Prostate gland (tissue), 2 donors: ENCODE measurements at regions not wholly inside any gene's neighbourhood (a gene's known extent, or its start where the extent isn't known, plus 50 kb on each side); places are given as distances from the start of the nearest gene placed in this dataset.
"Not testable (repeated sequence)": the region's sequence is repeated elsewhere in the genome, so short reads cannot be mapped to it uniquely, and the experiment has no call there.

Experiments used
- DNase-seq: peaks from one replicate; pipeline ENCODE4 v3.0.0-alpha.2; 2019; ENCODE audit warnings: low spot score
- H3K27ac ChIP-seq, 2 donors: fragments of 200-600 bp; sonication (generic); 2 replicates each; pipeline ENCODE4 v1.5.1; 2017 to 2019
- H3K27me3 ChIP-seq: fragments of 200-600 bp; sonication (generic); replicated peaks from 2 replicates; pipeline ENCODE4 v1.5.1; 2019; ENCODE audit not compliant: insufficient read depth
- H3K36me3 ChIP-seq, 2 donors: fragments of 200-600 bp; sonication (generic); 1 replicate in 1 of 2; 2 replicates in 1 of 2; pipeline versions ENCODE4 v1.5.1 to v1.8.1; 2017 to 2019
- H3K4me1 ChIP-seq: fragments of 200-600 bp; sonication (generic); replicated peaks from 2 replicates; pipeline ENCODE4 v1.5.1; 2019
- H3K4me3 ChIP-seq, 2 donors: fragments of 200-600 bp; sonication (generic); 2 replicates each; pipeline ENCODE4 v1.5.1; 2017 to 2019
- H3K9me3 ChIP-seq: fragments of 200-600 bp; sonication (generic); 2 replicates; pipeline ENCODE4 v1.5.1; 2017
- CTCF ChIP-seq, 4 experiments: fragments of 200-600 bp in 2 of 4; fragments of 450-650 bp in 2 of 4; sonication (generic) in 2 of 4; IDR thresholded peaks; 1 replicate in 3 of 4; 2 replicates in 1 of 4; pipeline ENCODE4 v1.5.1; 2016 to 2019; ENCODE audit warnings: antibody characterized with exemption in 4 of 4, mild to moderate bottlenecking in 2 of 4, moderate library complexity in 2 of 4
- POLR2A ChIP-seq: fragments of 450-650 bp; IDR thresholded peaks from one replicate; pipeline ENCODE4 v1.6.1; 2016; ENCODE audit warnings: antibody characterized with exemption, mild to moderate bottlenecking
- POLR2AphosphoS5 ChIP-seq: sonication (generic); formaldehyde crosslinking; IDR thresholded peaks from one replicate; pipeline ENCODE4 v1.6.1; 2017; ENCODE audit warnings: antibody characterized with exemption
- WGBS: methylation state at CpG from one replicate; pipeline ENCODE4 v1.1.5; 2018; 5-methylcytosine and 5-hydroxymethylcytosine counted together
- intact Hi-C: fragments of 100-400 bp; cut with DNase I; formaldehyde crosslinking; loops from one replicate; pipeline ENCODE4 v1.14.2; 2022

GRCh38 chr6:144378437-144378836, 93.3 kb downstream of the UTRN start:
- Histone ChIP-seq H3K27ac (no peak overlapping the region), H3K9me3 (no peaks in the 10 kb centered on the region), H3K4me3 (no peak overlapping the region), H3K4me1 (no peaks in the 10 kb centered on the region), H3K27me3 (no peaks in the 10 kb centered on the region), H3K36me3 (no peaks in the 10 kb centered on the region)
- WGBS: 61% methylated on average over 4 of the region's 4 CpGs
- intact Hi-C loops: loop anchor here (10.0 kb wide), 1 partner anchor 94 kb away; the partner anchor contains the start of gene UTRN
- TF ChIP-seq POLR2A: no peak
- TF ChIP-seq CTCF (IDR thresholded peaks at IDR 0.05): no peak
- TF ChIP-seq POLR2AphosphoS5: no peak
- DNase-seq: no peak

- no peak overlapping the region for H3K27ac ChIP-seq
- H3K9me3 ChIP-seq: no peaks in the 10 kb centered on the region
- 94% methylated on average over 7 of the region's 7 CpGs for WGBS
- no peak for TF ChIP-seq POLR2A
- TF ChIP-seq POLR2AphosphoS5: no peak
- TF ChIP-seq CTCF (IDR thresholded peaks at IDR 0.05): no peak
- H3K4me1 ChIP-seq: no peaks in the 10 kb centered on the region
- H3K27me3 ChIP-seq: no peaks in the 10 kb centered on the region
- DNase-seq: no peak
- intact Hi-C loops: loop anchor here (10.0 kb wide), 1 partner anchor 95 kb away; the partner anchor contains the start of gene UTRN
- H3K4me3 ChIP-seq: no peak overlapping the region
- no peaks in the 10 kb centered on the region for H3K36me3 ChIP-seq
Observed at GRCh38 chr6:144379356-144379755, 94.2 kb downstream of the UTRN start.

DNA sequence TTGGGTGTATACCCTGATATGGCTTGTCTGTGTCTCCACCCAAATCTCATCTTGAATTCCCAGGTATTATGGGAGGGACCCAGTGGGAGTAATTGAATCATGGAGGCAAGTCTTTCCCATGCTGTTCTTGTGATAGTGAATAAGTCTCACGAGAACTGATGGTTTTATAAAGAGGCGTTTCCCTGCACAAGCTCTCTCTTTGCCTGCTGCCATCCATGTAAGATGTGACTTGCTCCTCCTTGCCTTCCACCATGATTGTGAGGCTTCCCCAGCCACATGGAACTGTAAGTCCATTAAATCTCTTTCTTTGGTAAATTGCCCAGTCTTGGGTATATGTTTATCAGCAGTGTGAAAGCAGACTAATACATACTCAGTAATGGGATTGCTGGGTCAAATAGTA, 96.4 kb downstream of the UTRN start:
- H3K27ac ChIP-seq, H3K27me3 ChIP-seq, H3K36me3 ChIP-seq, H3K9me3 ChIP-seq, intact Hi-C loops, DNase-seq, H3K4me1 ChIP-seq, H3K4me3 ChIP-seq: not testable (repeated sequence)
- WGBS: 100% methylated on average over 2 of the region's 2 CpGs

GRCh38 chr6:144383336-144383735, 98.2 kb downstream of the UTRN start:
- no peaks in the 10 kb centered on the region for H3K9me3 ChIP-seq
- TF ChIP-seq CTCF (IDR thresholded peaks at IDR 0.05) (no peak), POLR2A (no peak), POLR2AphosphoS5 (no peak)
- H3K27me3 ChIP-seq: no peaks in the 10 kb centered on the region
- H3K4me1 ChIP-seq: no peaks in the 10 kb centered on the region
- DNase-seq: no peak
- H3K27ac ChIP-seq: no peak overlapping the region
- no peaks in the 10 kb centered on the region for H3K36me3 ChIP-seq
- intact Hi-C loops: no loop called here
- WGBS: 93% methylated on average over 2 of the region's 2 CpGs
- no peak overlapping the region for H3K4me3 ChIP-seq

DNA sequence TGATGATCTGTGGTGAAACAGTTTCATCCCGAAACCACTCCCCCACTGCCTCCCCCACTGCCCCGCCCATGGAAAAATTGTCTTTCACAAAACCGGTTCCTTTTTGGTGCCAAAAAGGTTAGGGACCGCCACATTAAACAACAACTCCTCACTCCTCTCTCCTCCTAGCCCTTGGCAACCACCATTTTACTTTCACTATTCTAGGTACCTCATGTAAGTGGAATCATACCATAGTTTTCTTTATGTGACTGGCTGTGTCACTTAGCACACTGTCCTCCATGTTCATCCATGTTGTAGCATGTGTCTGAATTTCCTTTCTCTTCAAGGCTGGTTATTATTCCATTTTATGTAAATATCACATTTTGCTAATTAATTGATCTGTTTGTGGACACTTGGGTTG, 99.3 kb downstream of the UTRN start:
- DNase-seq: no peak
- H3K36me3 ChIP-seq: no peaks in the 10 kb centered on the region
- no peaks in the 10 kb centered on the region for H3K4me1 ChIP-seq
- H3K4me3 ChIP-seq: no peak overlapping the region
- intact Hi-C loops: no loop called here
- no peaks in the 10 kb centered on the region for H3K27me3 ChIP-seq
- TF ChIP-seq CTCF (IDR thresholded peaks at IDR 0.05): no peak
- no peak for TF ChIP-seq POLR2AphosphoS5
- no peak for TF ChIP-seq POLR2A
- no peaks in the 10 kb centered on the region for H3K9me3 ChIP-seq
- H3K27ac ChIP-seq: no peak overlapping the region
- 96% methylated on average over 4 of the region's 4 CpGs for WGBS

GRCh38 chr6:144389474-144389873, 104.3 kb downstream of the UTRN start:
- H3K4me3 ChIP-seq, H3K27me3 ChIP-seq, H3K4me1 ChIP-seq, intact Hi-C loops, DNase-seq, H3K27ac ChIP-seq, H3K9me3 ChIP-seq, H3K36me3 ChIP-seq: not testable (repeated sequence)
- 88% methylated on average over 7 of the region's 7 CpGs for WGBS
